ENCODE measurements at regions not wholly inside any gene's neighbourhood (a gene's known extent, or its start where the extent isn't known, plus 50 kb on each side); places are given as distances from the start of the nearest gene placed in this dataset.

- no peaks in the 10 kb centered on the region for H3K36me3 ChIP-seq
- no peak overlapping the region for H3K27ac ChIP-seq
- H3K4me3 ChIP-seq: no peak overlapping the region
- DNase-seq (no peak), ATAC-seq (no peak)
- TF ChIP-seq POLR2A (IDR thresholded peaks at IDR 0.05) (no peak), CTCF (IDR thresholded peaks at IDR 0.05) (no peak)
- H3K4me1 ChIP-seq: peaks cover 0 to 3% (median 0%) of the 10 kb centered on the region in 12 donors
- H3K9me3 ChIP-seq: no peaks in the 10 kb centered on the region
- WGBS, 4 donors: 65 to 78% (median 67%) methylated on average over 2 of the region's 2 CpGs
- H3K27me3 ChIP-seq: peaks cover 0 to 7% (median 0%) of the 10 kb centered on the region in 9 donors
- intact Hi-C loops (cut with DNase I): loop anchor here (2.0 to 10.0 kb wide), 10 partner anchors 120 to 517 kb away; partner anchors contain the start of gene CCBE1 (in 4 of the 10)
Observed at GRCh38 chr18:59821983-59822382, 77.8 kb upstream of the PMAIP1 start.

DNA sequence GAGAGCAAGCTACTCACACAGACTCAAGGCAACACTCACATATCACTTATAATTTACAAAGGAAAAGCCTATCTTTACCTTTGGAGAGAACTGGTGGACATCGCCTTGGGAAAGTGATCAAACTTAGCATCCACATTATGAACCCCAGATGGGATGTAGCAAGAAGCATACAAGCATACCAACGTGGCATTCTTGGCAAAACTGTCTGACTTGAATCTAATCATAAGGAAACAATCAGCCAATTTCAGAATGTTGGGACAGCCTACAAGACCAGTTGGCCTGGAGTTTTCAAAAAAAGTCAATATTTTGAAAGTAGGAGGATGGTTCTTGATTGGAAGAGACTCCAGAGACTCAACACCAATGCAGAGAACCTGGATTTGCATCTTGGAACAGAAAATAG is 79.1 kb upstream of the PMAIP1 start:
- WGBS, 4 donors: 51 to 75% (median 53%) methylated on average over 2 of the region's 2 CpGs
- TF ChIP-seq POLR2A (IDR thresholded peaks at IDR 0.05): no peak
- TF ChIP-seq CTCF (IDR thresholded peaks at IDR 0.05): no peak
- Histone ChIP-seq H3K36me3 (no peaks in the 10 kb centered on the region), H3K4me3 (no peak overlapping the region), H3K27me3 (peaks cover 0 to 7% (median 0%) of the 10 kb centered on the region in 9 donors), H3K4me1 (peaks cover 0 to 3% (median 0%) of the 10 kb centered on the region in 12 donors), H3K9me3 (no peaks in the 10 kb centered on the region), H3K27ac (no peak overlapping the region)
- DNase-seq: no peak
- no peak for ATAC-seq
- intact Hi-C loops (cut with DNase I): loop anchor here in 9 of 10 donors (5.0 to 10.0 kb wide), 7 partner anchors 118 to 516 kb away; partner anchors contain the start of gene CCBE1 (in 4 of the 9)

DNA sequence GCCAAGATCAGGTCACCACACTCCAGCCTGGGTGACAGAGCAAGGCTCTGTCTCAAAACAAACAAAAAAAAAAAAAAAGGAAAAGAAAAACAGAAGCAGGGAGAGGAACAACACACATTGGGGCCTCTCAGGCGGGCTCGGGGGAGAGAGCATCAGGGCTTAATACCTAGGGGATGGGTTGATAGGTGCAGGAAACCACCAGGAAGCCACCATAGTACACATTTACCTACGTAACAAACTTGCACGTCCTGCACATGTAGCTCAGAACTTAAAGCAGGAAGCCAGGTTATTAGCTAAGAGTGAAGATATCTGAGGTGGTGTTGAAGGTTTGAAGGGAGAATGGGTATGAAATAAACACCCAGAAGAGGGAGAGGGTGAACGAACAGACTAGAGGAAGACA is 81.0 kb upstream of the PMAIP1 start:
- no peaks in the 10 kb centered on the region for H3K9me3 ChIP-seq
- no peak overlapping the region for H3K27ac ChIP-seq
- H3K4me3 ChIP-seq: no peak overlapping the region
- H3K27me3 ChIP-seq: peaks cover 0 to under 1% (median 0%) of the 10 kb centered on the region in 9 donors
- H3K4me1 ChIP-seq: peaks cover 0 to 3% (median 0%) of the 10 kb centered on the region in 12 donors
- no peak for TF ChIP-seq POLR2A (IDR thresholded peaks at IDR 0.05)
- no peak for TF ChIP-seq CTCF (IDR thresholded peaks at IDR 0.05)
- 73 to 85% (median 81%) methylated on average over 5 of the region's 5 CpGs for WGBS, 4 donors
- DNase-seq: no peak
- H3K36me3 ChIP-seq: no peaks in the 10 kb centered on the region
- ATAC-seq: no peak
- intact Hi-C loops (cut with DNase I): no loop called here

DNA sequence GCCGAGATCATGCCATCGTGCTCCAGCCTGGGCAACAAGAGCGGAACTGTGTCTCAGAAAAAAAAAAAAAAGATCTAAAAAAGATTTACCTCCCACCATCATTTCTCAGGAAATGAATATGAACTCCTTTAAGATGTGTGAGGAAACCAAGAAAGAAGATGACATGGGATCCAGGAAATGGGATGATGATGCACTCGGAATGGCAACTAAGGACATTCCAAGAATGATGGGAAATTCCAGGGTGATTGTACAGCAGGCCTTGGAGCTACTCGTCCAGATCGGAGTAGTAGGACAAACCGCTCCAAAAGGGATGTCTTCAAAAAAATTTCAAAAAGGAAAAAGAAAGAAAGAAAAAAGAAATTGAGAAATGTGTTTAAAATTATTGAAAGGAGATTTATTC is 84.9 kb upstream of the PMAIP1 start:
- 64 to 77% (median 73%) methylated on average over 7 of the region's 7 CpGs for whole genome bisulfite sequencing, 4 donors
- no peak for DNase-seq
- ATAC-seq: no peak
- intact Hi-C loops (cut with DNase I): no loop called here
- Histone ChIP-seq H3K27me3 (peaks cover 0 to 1% (median 0%) of the 10 kb centered on the region in 9 donors), H3K4me3 (no peak overlapping the region), H3K4me1 (no peaks in the 10 kb centered on the region), H3K27ac (no peak overlapping the region), H3K36me3 (no peaks in the 10 kb centered on the region), H3K9me3 (no peaks in the 10 kb centered on the region)
- TF ChIP-seq CTCF (IDR thresholded peaks at IDR 0.05) (no peak), POLR2A (IDR thresholded peaks at IDR 0.05) (no peak)
